Mesenchymal stem cell (in vitro differentiated cells and primary cell): ENCODE measurements at regions not wholly inside any gene's neighbourhood (a gene's known extent, or its start where the extent isn't known, plus 50 kb on each side); places are given as distances from the start of the nearest gene placed in this dataset.

ENCODE experiments used
- DNase-seq: peaks from one replicate; pipeline ENCODE4 v3.0.0-alpha.2; 2013
- H2AFZ ChIP-seq: one replicate; pipeline ENCODE4 v1.6.1; 2013; ENCODE audit warnings: low read depth, mild to moderate bottlenecking, control low read depth, inconsistent platforms, low read length, moderate library complexity
- H2AK5ac ChIP-seq: 2 replicates; pipeline ENCODE4 v1.6.1; 2013; ENCODE audit warnings: low read length, moderate library complexity, mild to moderate bottlenecking, inconsistent platforms; ENCODE audit not compliant: severe bottlenecking
- H2BK120ac ChIP-seq: one replicate; pipeline ENCODE4 v1.6.1; 2013; ENCODE audit warnings: low read depth, mild to moderate bottlenecking, inconsistent platforms, low read length, moderate library complexity
- H2BK12ac ChIP-seq, 2 experiments: one replicate each; pipeline ENCODE4 v1.6.1; 2013; ENCODE audit warnings: inconsistent platforms in 2 of 2, low read length in 2 of 2, mild to moderate bottlenecking in 2 of 2, moderate library complexity in 2 of 2, control low read depth in 1 of 2
- H2BK15ac ChIP-seq: one replicate; pipeline ENCODE4 v1.6.1; 2013; ENCODE audit warnings: mild to moderate bottlenecking, low read depth, inconsistent platforms; ENCODE audit not compliant: poor library complexity, severe bottlenecking
- H2BK5ac ChIP-seq: 2 replicates; pipeline ENCODE4 v1.6.1; 2013; ENCODE audit warnings: low read depth, mild to moderate bottlenecking, low read length, control low read depth, inconsistent platforms; ENCODE audit not compliant: poor library complexity, severe bottlenecking
- H3K14ac ChIP-seq, 2 experiments: one replicate each; pipeline ENCODE4 v1.6.1; 2013; ENCODE audit warnings: inconsistent platforms in 2 of 2, low read length in 2 of 2, control low read depth in 1 of 2, mild to moderate bottlenecking in 1 of 2, moderate library complexity in 1 of 2
- H3K18ac ChIP-seq, 2 experiments: one replicate each; pipeline ENCODE4 v1.6.1; 2013; ENCODE audit warnings: inconsistent platforms in 2 of 2, low read length in 2 of 2, control low read depth in 1 of 2, low read depth in 1 of 2, mild to moderate bottlenecking in 1 of 2
- H3K23ac ChIP-seq, 2 experiments: one replicate each; pipeline ENCODE4 v1.6.1; 2013; ENCODE audit warnings: inconsistent platforms in 2 of 2, low read length in 2 of 2, mild to moderate bottlenecking in 2 of 2, moderate library complexity in 2 of 2, control low read depth in 1 of 2
- H3K27ac ChIP-seq: 2 replicates; pipeline ENCODE4 v1.5.1; 2013; ENCODE audit warnings: mild to moderate bottlenecking, moderate library complexity, low read length, control low read depth, inconsistent platforms; ENCODE audit not compliant: poor library complexity, severe bottlenecking
- H3K27me3 ChIP-seq, 2 experiments: 2 replicates each; pipeline versions ENCODE4 v1.6.1 to v1.7.0; 2013; ENCODE audit warnings: low read length in 2 of 2, mild to moderate bottlenecking in 2 of 2, moderate library complexity in 2 of 2, control low read depth in 1 of 2, inconsistent platforms in 1 of 2; ENCODE audit not compliant: control insufficient read depth in 1 of 2, insufficient read depth in 1 of 2
- H3K36me3 ChIP-seq, 2 experiments: 2 replicates each; pipeline versions ENCODE4 v1.6.1 to v1.7.0; 2013; ENCODE audit warnings: low read length in 2 of 2, control low read depth in 1 of 2, inconsistent platforms in 1 of 2, low read depth in 1 of 2, mild to moderate bottlenecking in 1 of 2; ENCODE audit not compliant: insufficient read depth in 2 of 2, control insufficient read depth in 1 of 2
- H3K4ac ChIP-seq, 2 experiments: one replicate each; pipeline ENCODE4 v1.6.1; 2013; ENCODE audit warnings: inconsistent platforms in 2 of 2, low read length in 2 of 2, mild to moderate bottlenecking in 2 of 2, moderate library complexity in 2 of 2, control low read depth in 1 of 2, low read depth in 1 of 2
- H3K4me1 ChIP-seq: 2 replicates; pipeline ENCODE4 v1.6.1; 2013; ENCODE audit warnings: low read depth, low read length, control low read depth; ENCODE audit not compliant: control insufficient read depth, insufficient read depth
- H3K4me2 ChIP-seq: 2 replicates; pipeline ENCODE4 v1.6.1; 2013; ENCODE audit warnings: low read length, mild to moderate bottlenecking, inconsistent platforms; ENCODE audit not compliant: poor library complexity, severe bottlenecking
- H3K4me3 ChIP-seq, 2 experiments: 2 replicates each; pipeline versions ENCODE4 v1.5.1 to v1.7.0; 2013; ENCODE audit warnings: low read length in 2 of 2, mild to moderate bottlenecking in 2 of 2, control low read depth in 1 of 2, low read depth in 1 of 2; ENCODE audit not compliant: insufficient read depth in 1 of 2
- H3K79me1 ChIP-seq: replicated peaks from 2 replicates; pipeline ENCODE4 v1.6.1; 2013; ENCODE audit warnings: mild to moderate bottlenecking, control low read depth, low read length, inconsistent platforms; ENCODE audit not compliant: poor library complexity, severe bottlenecking
- H3K9ac ChIP-seq: 2 replicates; pipeline ENCODE4 v1.7.0; 2013; ENCODE audit warnings: mild to moderate bottlenecking, low read length, moderate library complexity
- H3K9me3 ChIP-seq: 2 replicates; pipeline ENCODE4 v1.7.0; 2013; ENCODE audit warnings: mild to moderate bottlenecking, low read length; ENCODE audit not compliant: control insufficient read depth
- H4K8ac ChIP-seq: one replicate; pipeline ENCODE4 v1.6.1; 2013; ENCODE audit warnings: inconsistent platforms, mild to moderate bottlenecking, low read length, moderate library complexity
- H4K91ac ChIP-seq: one replicate; pipeline ENCODE4 v1.6.1; 2013; ENCODE audit warnings: mild to moderate bottlenecking, low read length, inconsistent platforms
- WGBS: methylation state at CpG from one replicate; pipeline ENCODE4 v1.1.7; 2013; ENCODE audit warnings: mixed read lengths; 5-methylcytosine and 5-hydroxymethylcytosine counted together

GRCh38 chr9:11025775-11026174 is 413.0 kb upstream of the PTPRD start:
- H2AK5ac ChIP-seq, result no peak overlapping the region
- H2BK5ac ChIP-seq, result no peak overlapping the region
- H3K9ac ChIP-seq, result no peak overlapping the region
- no peak overlapping the region for H3K4me3 ChIP-seq
- no peak overlapping the region for H2BK15ac ChIP-seq
- no peak overlapping the region for H3K14ac ChIP-seq
- H3K36me3 ChIP-seq, result no peaks in the 10 kb centered on the region
- H3K4me1 ChIP-seq, result no peaks in the 10 kb centered on the region
- no peaks in the 10 kb centered on the region for H3K79me1 ChIP-seq
- no peaks in the 10 kb centered on the region for H3K27me3 ChIP-seq
- H3K9me3 ChIP-seq, result peaks cover 5% of the 10 kb centered on the region
- H3K4me2 ChIP-seq, result no peak overlapping the region
- no peak overlapping the region for H3K23ac ChIP-seq
- H3K27ac ChIP-seq, result no peak overlapping the region
- no peak for DNase-seq
- no CpG with 5 or more reads among the region's 2 CpGs for WGBS
- H4K8ac ChIP-seq, result no peak overlapping the region
- no peak overlapping the region for H3K18ac ChIP-seq
- no peak overlapping the region for H4K91ac ChIP-seq
- H2BK12ac ChIP-seq, result no peak overlapping the region
- no peak overlapping the region for H2BK120ac ChIP-seq
- H3K4ac ChIP-seq, result no peak overlapping the region
- no peak overlapping the region for H2AFZ ChIP-seq

GRCh38 chr9:11038366-11038765 is 425.6 kb upstream of the PTPRD start:
- Histone ChIP-seq H3K4me2 (no peak overlapping the region), H3K27me3 (no peaks in the 10 kb centered on the region)
- WGBS, result 81% methylated on average over 7 of the region's 7 CpGs

DNA sequence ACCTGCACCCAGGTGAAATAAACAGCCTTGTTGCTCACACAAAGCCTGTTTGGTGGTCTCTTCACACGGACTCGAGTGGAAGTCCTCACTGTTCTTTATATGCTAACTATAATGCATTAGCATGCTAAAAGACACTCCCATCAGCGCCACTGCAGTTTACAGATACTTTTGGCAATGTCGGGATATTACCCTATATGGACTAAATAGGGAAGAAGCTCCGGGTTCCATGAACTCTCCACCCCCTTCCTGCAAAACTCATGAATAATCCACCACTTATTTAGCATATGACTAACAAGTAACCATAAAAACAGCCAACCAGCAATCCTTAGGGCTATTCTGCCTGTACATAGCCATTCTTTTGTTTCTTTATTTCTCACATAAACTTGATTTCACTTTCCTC is 426.2 kb upstream of the PTPRD start:
- Histone ChIP-seq H3K14ac (no peak overlapping the region), H3K27ac (no peak overlapping the region), H3K4me3 (no peak overlapping the region), H4K91ac (no peak overlapping the region), H3K79me1 (no peaks in the 10 kb centered on the region), H4K8ac (no peak overlapping the region), H2BK12ac (no peak overlapping the region), H2AK5ac (no peak overlapping the region), H3K4me1 (no peaks in the 10 kb centered on the region), H3K9me3 (peaks cover 21% of the 10 kb centered on the region), H3K4ac (no peak overlapping the region), H2BK15ac (no peak overlapping the region), H3K23ac (no peak overlapping the region), H2BK120ac (no peak overlapping the region), H3K18ac (no peak overlapping the region), H3K4me2 (no peak overlapping the region), H3K27me3 (no peaks in the 10 kb centered on the region), H3K9ac (no peak overlapping the region), H2BK5ac (no peak overlapping the region), H3K36me3 (no peaks in the 10 kb centered on the region), H2AFZ (no peak overlapping the region)
- WGBS, result 78% methylated on average over 5 of the region's 5 CpGs
- DNase-seq, result no peak

More at GRCh38 chr9:11038366-11038765, 425.6 kb upstream of the PTPRD start:
- Histone ChIP-seq H3K14ac (no peak overlapping the region), H4K8ac (no peak overlapping the region), H2BK120ac (no peak overlapping the region), H2AFZ (no peak overlapping the region), H3K79me1 (no peaks in the 10 kb centered on the region), H3K4ac (no peak overlapping the region), H3K27ac (no peak overlapping the region), H3K36me3 (no peaks in the 10 kb centered on the region), H2BK12ac (no peak overlapping the region), H2AK5ac (no peak overlapping the region), H2BK5ac (no peak overlapping the region), H3K4me3 (no peak overlapping the region), H3K9me3 (peaks cover 21% of the 10 kb centered on the region), H3K9ac (no peak overlapping the region), H2BK15ac (no peak overlapping the region), H3K23ac (no peak overlapping the region), H4K91ac (no peak overlapping the region), H3K4me1 (no peaks in the 10 kb centered on the region), H3K18ac (no peak overlapping the region)
- no peak for DNase-seq

GRCh38 chr9:11045589-11045988 is 432.8 kb upstream of the PTPRD start:
- Histone ChIP-seq H4K91ac (no peak overlapping the region), H4K8ac (no peak overlapping the region), H3K14ac (no peak overlapping the region), H3K4me1 (no peaks in the 10 kb centered on the region), H3K23ac (no peak overlapping the region), H2BK5ac (no peak overlapping the region), H2AK5ac (no peak overlapping the region), H3K27ac (no peak overlapping the region), H3K79me1 (no peaks in the 10 kb centered on the region), H3K4me2 (no peak overlapping the region), H3K27me3 (no peaks in the 10 kb centered on the region), H3K4ac (no peak overlapping the region), H2BK12ac (no peak overlapping the region), H2AFZ (no peak overlapping the region), H3K9me3 (peaks cover 12% of the 10 kb centered on the region), H3K36me3 (no peaks in the 10 kb centered on the region), H2BK15ac (no peak overlapping the region), H2BK120ac (no peak overlapping the region), H3K9ac (no peak overlapping the region), H3K18ac (no peak overlapping the region), H3K4me3 (no peak overlapping the region)
- DNase-seq, result no peak
- WGBS, result 80% methylated on average over 1 of the region's 2 CpGs
